Glutamatergic neuron (in vitro differentiated cells): ENCODE measurements at regions not wholly inside any gene's neighbourhood (a gene's known extent, or its start where the extent isn't known, plus 50 kb on each side); places are given as distances from the start of the nearest gene placed in this dataset.

ENCODE experiments used
- DNase-seq: peaks from one replicate; pipeline ENCODE4 v3.0.0; 2022
- H3K27ac Mint-ChIP-seq: one replicate; pipeline ENCODE4 v1.8.0; 2020; ENCODE audit warnings: mild to moderate bottlenecking, mixed read lengths, inconsistent platforms; ENCODE audit not compliant: unreplicated experiment
- H3K27me3 Mint-ChIP-seq: one replicate; pipeline ENCODE4 v1.8.0; 2020; ENCODE audit warnings: mild to moderate bottlenecking, moderate library complexity, mixed read lengths, inconsistent platforms; ENCODE audit not compliant: unreplicated experiment
- H3K36me3 Mint-ChIP-seq: one replicate; pipeline ENCODE4 v1.8.0; 2020; ENCODE audit warnings: mild to moderate bottlenecking, mixed read lengths, inconsistent platforms; ENCODE audit not compliant: unreplicated experiment
- H3K4me1 Mint-ChIP-seq: one replicate; pipeline ENCODE4 v1.8.0; 2020; ENCODE audit warnings: mild to moderate bottlenecking, low read depth, mixed read lengths, inconsistent platforms; ENCODE audit not compliant: unreplicated experiment
- H3K4me3 Mint-ChIP-seq: one replicate; pipeline ENCODE4 v1.8.0; 2020; ENCODE audit warnings: mild to moderate bottlenecking, mixed read lengths, inconsistent platforms; ENCODE audit not compliant: unreplicated experiment
- H3K9me3 Mint-ChIP-seq: one replicate; pipeline ENCODE4 v1.8.0; 2020; ENCODE audit warnings: mild to moderate bottlenecking, moderate library complexity, mixed read lengths, inconsistent platforms; ENCODE audit not compliant: unreplicated experiment
- TF ChIP-seq, protein P1 (sequence below): fragments of 200-600 bp; sonication (generic); IDR thresholded peaks from one replicate; pipeline ENCODE4 v1.5.0; 2021; ENCODE audit not compliant: partially characterized antibody, unreplicated experiment

GRCh38 chr2:39602616-39603015 lies 63.1 kb upstream of the TMEM178A start:
- no peaks in the 10 kb centered on the region for H3K9me3 Mint-ChIP-seq
- H3K27ac Mint-ChIP-seq, result no peak overlapping the region
- TF ChIP-seq, protein P1, sequence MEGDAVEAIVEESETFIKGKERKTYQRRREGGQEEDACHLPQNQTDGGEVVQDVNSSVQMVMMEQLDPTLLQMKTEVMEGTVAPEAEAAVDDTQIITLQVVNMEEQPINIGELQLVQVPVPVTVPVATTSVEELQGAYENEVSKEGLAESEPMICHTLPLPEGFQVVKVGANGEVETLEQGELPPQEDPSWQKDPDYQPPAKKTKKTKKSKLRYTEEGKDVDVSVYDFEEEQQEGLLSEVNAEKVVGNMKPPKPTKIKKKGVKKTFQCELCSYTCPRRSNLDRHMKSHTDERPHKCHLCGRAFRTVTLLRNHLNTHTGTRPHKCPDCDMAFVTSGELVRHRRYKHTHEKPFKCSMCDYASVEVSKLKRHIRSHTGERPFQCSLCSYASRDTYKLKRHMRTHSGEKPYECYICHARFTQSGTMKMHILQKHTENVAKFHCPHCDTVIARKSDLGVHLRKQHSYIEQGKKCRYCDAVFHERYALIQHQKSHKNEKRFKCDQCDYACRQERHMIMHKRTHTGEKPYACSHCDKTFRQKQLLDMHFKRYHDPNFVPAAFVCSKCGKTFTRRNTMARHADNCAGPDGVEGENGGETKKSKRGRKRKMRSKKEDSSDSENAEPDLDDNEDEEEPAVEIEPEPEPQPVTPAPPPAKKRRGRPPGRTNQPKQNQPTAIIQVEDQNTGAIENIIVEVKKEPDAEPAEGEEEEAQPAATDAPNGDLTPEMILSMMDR, result no peak
- H3K27me3 Mint-ChIP-seq, result no peaks in the 10 kb centered on the region
- no peaks in the 10 kb centered on the region for H3K4me1 Mint-ChIP-seq
- no peak for DNase-seq
- no peaks in the 10 kb centered on the region for H3K36me3 Mint-ChIP-seq
- H3K4me3 Mint-ChIP-seq, result no peak overlapping the region

DNA sequence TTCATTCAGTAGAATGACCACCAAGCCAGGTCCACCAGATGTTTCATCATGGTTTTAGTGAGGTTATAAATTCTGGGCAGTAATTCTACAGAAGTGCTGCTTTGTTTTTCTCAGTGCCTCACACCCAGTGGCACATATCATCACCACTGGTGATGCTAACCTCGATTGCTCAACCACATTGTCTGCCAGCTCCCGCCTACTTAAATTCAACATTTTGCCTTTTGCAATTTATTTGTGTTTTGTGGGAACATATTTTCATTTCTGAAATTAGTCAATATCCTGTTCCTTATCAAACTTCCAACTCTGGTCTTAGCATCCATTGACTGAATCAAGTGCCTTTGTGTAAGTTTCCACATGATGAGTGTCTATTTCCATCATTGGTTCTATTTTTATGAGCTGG lies 62.3 kb upstream of the TMEM178A start:
- DNase-seq, result no peak
- no peak overlapping the region for H3K27ac Mint-ChIP-seq
- no peak overlapping the region for H3K4me3 Mint-ChIP-seq
- H3K9me3 Mint-ChIP-seq, result no peaks in the 10 kb centered on the region
- TF ChIP-seq, protein P1, result no peak
- H3K4me1 Mint-ChIP-seq, result no peaks in the 10 kb centered on the region
- H3K36me3 Mint-ChIP-seq, result no peaks in the 10 kb centered on the region
- H3K27me3 Mint-ChIP-seq, result no peaks in the 10 kb centered on the region

DNA sequence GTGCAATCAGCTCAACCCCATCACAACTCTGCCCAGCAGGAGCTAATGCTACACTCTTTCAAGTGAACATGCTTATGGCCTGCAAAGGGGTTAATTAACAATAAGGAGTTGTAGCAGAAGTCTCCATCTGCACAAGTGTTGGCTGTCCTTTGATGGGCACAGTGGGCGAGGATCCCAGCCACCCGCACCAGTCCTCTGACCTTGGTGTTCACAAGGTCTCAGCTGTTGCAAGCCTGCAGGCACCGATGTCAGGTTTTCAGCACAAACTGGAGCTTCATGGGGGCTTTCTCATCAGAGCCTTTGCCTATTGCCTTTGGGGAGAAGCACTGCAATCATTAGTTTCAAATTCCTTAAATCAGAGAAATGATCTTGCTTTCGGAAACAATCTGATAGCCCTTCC lies 60.9 kb upstream of the TMEM178A start:
- Mint-ChIP-seq H3K27ac (no peak overlapping the region), H3K36me3 (no peaks in the 10 kb centered on the region), H3K9me3 (no peaks in the 10 kb centered on the region), H3K4me3 (no peak overlapping the region), H3K4me1 (no peaks in the 10 kb centered on the region), H3K27me3 (no peaks in the 10 kb centered on the region)
- TF ChIP-seq, protein P1, result no peak
- DNase-seq, result no peak

GRCh38 chr2:39606585-39606984 lies 59.1 kb upstream of the TMEM178A start:
- H3K4me1 Mint-ChIP-seq, result no peaks in the 10 kb centered on the region
- H3K9me3 Mint-ChIP-seq, result no peaks in the 10 kb centered on the region
- H3K27me3 Mint-ChIP-seq, result no peaks in the 10 kb centered on the region
- no peak for DNase-seq
- H3K36me3 Mint-ChIP-seq, result no peaks in the 10 kb centered on the region
- H3K27ac Mint-ChIP-seq, result no peak overlapping the region
- TF ChIP-seq, protein P1, result no peak
- H3K4me3 Mint-ChIP-seq, result no peak overlapping the region

DNA sequence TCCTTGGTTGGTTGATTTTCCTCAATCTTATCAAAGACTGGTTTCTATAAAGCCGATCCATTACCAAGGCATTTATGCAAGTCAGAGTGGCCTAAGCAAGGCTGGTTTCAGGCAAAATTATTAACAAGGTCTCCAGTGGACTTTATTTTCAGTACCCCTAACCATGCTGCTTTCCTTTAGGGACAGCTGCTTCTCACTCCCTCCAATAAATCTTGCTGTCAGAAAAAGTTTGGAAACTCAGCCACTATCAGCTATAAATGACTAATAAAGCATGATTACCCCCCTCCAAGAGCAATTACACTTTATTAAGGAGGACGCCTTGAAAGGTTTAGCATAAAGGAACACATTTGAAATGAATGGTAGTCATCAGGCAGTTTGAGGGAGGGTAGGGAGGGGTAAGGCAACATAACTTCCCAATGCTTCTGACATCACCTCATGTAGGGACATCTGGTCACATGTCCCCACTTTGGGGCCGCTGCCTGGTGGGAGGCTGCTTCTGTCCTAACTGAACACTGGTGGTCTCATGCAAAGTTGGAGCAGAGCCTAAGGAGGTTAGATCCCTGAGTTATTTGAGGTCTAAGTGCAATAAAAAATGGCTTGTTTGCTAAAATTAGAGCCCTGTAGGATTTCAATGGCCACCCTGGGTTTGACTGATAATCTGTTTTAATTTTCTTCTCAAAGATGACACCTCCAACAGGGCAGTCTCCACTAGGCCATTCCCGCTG lies 58.0 kb upstream of the TMEM178A start:
- Mint-ChIP-seq H3K9me3 (no peaks in the 10 kb centered on the region), H3K27ac (no peak overlapping the region), H3K4me1 (no peaks in the 10 kb centered on the region), H3K4me3 (no peak overlapping the region), H3K27me3 (no peaks in the 10 kb centered on the region), H3K36me3 (no peaks in the 10 kb centered on the region)
- DNase-seq, result no peak
- TF ChIP-seq, protein P1, result no peak
